H9 (cell line): ENCODE measurements at regions not wholly inside any gene's neighbourhood (a gene's known extent, or its start where the extent isn't known, plus 50 kb on each side); places are given as distances from the start of the nearest gene placed in this dataset.

Experiments
- DNase-seq: peaks from one replicate; pipeline ENCODE4 v3.0.0-alpha.2; 2017
- H2AFZ ChIP-seq: one replicate; pipeline ENCODE4 v1.6.1; 2013; ENCODE audit warnings: mild to moderate bottlenecking, low read length, control low read depth, moderate library complexity
- H2AK5ac ChIP-seq: 2 replicates; pipeline ENCODE4 v1.6.1; 2013; ENCODE audit warnings: low read length, control low read depth, mixed read lengths; ENCODE audit not compliant: insufficient read length
- H2BK120ac ChIP-seq: one replicate; pipeline ENCODE4 v1.6.1; 2013; ENCODE audit warnings: low read depth, mild to moderate bottlenecking, low read length, control low read depth, inconsistent platforms; ENCODE audit not compliant: poor library complexity, severe bottlenecking
- H2BK12ac ChIP-seq: 2 replicates; pipeline ENCODE4 v1.6.1; 2013; ENCODE audit warnings: low read length, control low read depth, mixed read lengths, low read depth; ENCODE audit not compliant: insufficient read length
- H2BK15ac ChIP-seq: 2 replicates; pipeline ENCODE4 v1.6.1; 2013; ENCODE audit warnings: low read depth, low read length, control low read depth
- H2BK20ac ChIP-seq: one replicate; pipeline ENCODE4 v1.6.1; 2013; ENCODE audit warnings: low read depth, mild to moderate bottlenecking, low read length, control low read depth, inconsistent platforms; ENCODE audit not compliant: poor library complexity, severe bottlenecking
- H2BK5ac ChIP-seq: 2 replicates; pipeline ENCODE4 v1.6.1; 2013; ENCODE audit warnings: low read length, control low read depth, mixed read lengths; ENCODE audit not compliant: insufficient read length
- H3K14ac ChIP-seq: 2 replicates; pipeline ENCODE4 v1.6.1; 2013; ENCODE audit warnings: low read length, control low read depth; ENCODE audit not compliant: insufficient read depth
- H3K18ac ChIP-seq: 2 replicates; pipeline ENCODE4 v1.6.1; 2013; ENCODE audit warnings: low read depth, mild to moderate bottlenecking, mixed read lengths, low read length, control low read depth; ENCODE audit not compliant: insufficient read length
- H3K23ac ChIP-seq: 2 replicates; pipeline ENCODE4 v1.6.1; 2013; ENCODE audit warnings: low read length, control low read depth, mixed read lengths, low read depth; ENCODE audit not compliant: insufficient read length
- H3K23me2 ChIP-seq: 2 replicates; pipeline ENCODE4 v1.6.1; 2013; ENCODE audit warnings: low read depth, mild to moderate bottlenecking, mixed read lengths, low read length, control low read depth; ENCODE audit not compliant: insufficient read length, poor library complexity, severe bottlenecking
- H3K27ac ChIP-seq: 2 replicates; pipeline ENCODE4 v1.5.1; 2013; ENCODE audit warnings: low read length, control low read depth, mixed read lengths, low read depth; ENCODE audit not compliant: insufficient read length
- H3K27me3 ChIP-seq: 2 replicates; pipeline ENCODE4 v1.6.1; 2013; ENCODE audit warnings: low read length, control low read depth, inconsistent platforms; ENCODE audit not compliant: insufficient read depth
- H3K4ac ChIP-seq: 2 replicates; pipeline ENCODE4 v1.6.1; 2013; ENCODE audit warnings: low read depth, mild to moderate bottlenecking, control low read depth, inconsistent platforms, low read length, moderate library complexity
- H3K4me1 ChIP-seq: 2 replicates; pipeline ENCODE4 v1.6.1; 2013; ENCODE audit warnings: low read length, control low read depth, inconsistent platforms; ENCODE audit not compliant: insufficient read depth
- H3K4me2 ChIP-seq: 2 replicates; pipeline ENCODE4 v1.6.1; 2013; ENCODE audit warnings: low read length, control low read depth, mixed read lengths; ENCODE audit not compliant: insufficient read length, insufficient read depth
- H3K56ac ChIP-seq: 2 replicates; pipeline ENCODE4 v1.6.1; 2013; ENCODE audit warnings: low read depth, mild to moderate bottlenecking, mixed read lengths, low read length, control low read depth; ENCODE audit not compliant: insufficient read length
- H3K79me1 ChIP-seq: 2 replicates; pipeline ENCODE4 v1.6.1; 2013; ENCODE audit warnings: low read depth, mild to moderate bottlenecking, moderate library complexity, low read length, control low read depth, inconsistent platforms; ENCODE audit not compliant: insufficient read depth, poor library complexity, severe bottlenecking
- H3K79me2 ChIP-seq: 2 replicates; pipeline ENCODE4 v1.6.1; 2013; ENCODE audit warnings: low read length, control low read depth, inconsistent platforms; ENCODE audit not compliant: insufficient read depth
- H3K9ac ChIP-seq: 2 replicates; pipeline ENCODE4 v1.6.1; 2013; ENCODE audit warnings: low read length, control low read depth, mixed read lengths; ENCODE audit not compliant: insufficient read length; ENCODE audit errors: extremely low read depth
- H3K9me3 ChIP-seq: one replicate; pipeline ENCODE4 v1.6.1; 2013; ENCODE audit warnings: low read depth, low read length, inconsistent platforms; ENCODE audit not compliant: control insufficient read depth
- H3T11ph ChIP-seq: one replicate; pipeline ENCODE4 v1.6.1; 2013; ENCODE audit warnings: mild to moderate bottlenecking, low read length, control low read depth, inconsistent platforms
- H4K20me1 ChIP-seq: one replicate; pipeline ENCODE4 v1.6.1; 2013; ENCODE audit not compliant: control insufficient read depth, insufficient read length, insufficient read depth
- H4K5ac ChIP-seq: 2 replicates; pipeline ENCODE4 v1.6.1; 2013; ENCODE audit warnings: low read depth, mild to moderate bottlenecking, mixed read lengths, low read length, control low read depth; ENCODE audit not compliant: insufficient read length
- H4K8ac ChIP-seq: replicated peaks from 2 replicates; pipeline ENCODE4 v1.6.1; 2013; ENCODE audit warnings: low read length, control low read depth, mixed read lengths, low read depth; ENCODE audit not compliant: insufficient read length
- H4K91ac ChIP-seq: 2 replicates; pipeline ENCODE4 v1.6.1; 2013; ENCODE audit warnings: low read depth, mild to moderate bottlenecking, moderate library complexity, mixed read lengths, low read length, control low read depth; ENCODE audit not compliant: insufficient read length
- H3K27ac Mint-ChIP-seq, 3 experiments: 2 replicates in 2 of 3; 3 replicates in 1 of 3; pipeline ENCODE4 v1.8.0; 2020 to 2021; ENCODE audit warnings: mixed read lengths in 3 of 3, mild to moderate bottlenecking in 1 of 3, moderate library complexity in 1 of 3
- H3K27me3 Mint-ChIP-seq: 2 replicates; pipeline ENCODE4 v1.8.0; 2021; ENCODE audit warnings: low read depth, mild to moderate bottlenecking, moderate library complexity, mixed read lengths
- H3K36me3 Mint-ChIP-seq, 3 experiments: 2 replicates in 2 of 3; 3 replicates in 1 of 3; pipeline ENCODE4 v1.8.0; 2020 to 2021; ENCODE audit warnings: low read depth in 3 of 3, mixed read lengths in 3 of 3; ENCODE audit not compliant: insufficient read depth in 1 of 3
- H3K4me1 Mint-ChIP-seq, 2 experiments: 2 replicates each; pipeline ENCODE4 v1.8.0; 2020; ENCODE audit warnings: mixed read lengths in 2 of 2
- H3K4me3 Mint-ChIP-seq, 2 experiments: 2 replicates in 1 of 2; 3 replicates in 1 of 2; pipeline ENCODE4 v1.8.0; 2020 to 2021; ENCODE audit warnings: mild to moderate bottlenecking in 2 of 2, mixed read lengths in 2 of 2, moderate library complexity in 1 of 2
- H3K9me3 Mint-ChIP-seq, 2 experiments: 2 replicates in 1 of 2; 3 replicates in 1 of 2; pipeline ENCODE4 v1.8.0; 2020; ENCODE audit warnings: mild to moderate bottlenecking in 2 of 2, mixed read lengths in 2 of 2, moderate library complexity in 1 of 2
- WGBS: extraction: QIAGEN DNeasy Blood & Tissue Kit; methylation state at CpG from one replicate; pipeline ENCODE4 v1.1.7; 2013; ENCODE audit warnings: missing lambda C conversion rate, low lambda C conversion rate, mixed read lengths; ENCODE audit not compliant: insufficient read length; ENCODE audit errors: extremely low coverage; 5-methylcytosine and 5-hydroxymethylcytosine counted together
- TF ChIP-seq, protein P1 (sequence below): fragments of 200-600 bp; sonication (generic); conservative IDR thresholded peaks from 3 replicates; pipeline ENCODE4 v1.8.0; 2021; ENCODE audit warnings: antibody characterized with exemption, mild to moderate bottlenecking

DNA sequence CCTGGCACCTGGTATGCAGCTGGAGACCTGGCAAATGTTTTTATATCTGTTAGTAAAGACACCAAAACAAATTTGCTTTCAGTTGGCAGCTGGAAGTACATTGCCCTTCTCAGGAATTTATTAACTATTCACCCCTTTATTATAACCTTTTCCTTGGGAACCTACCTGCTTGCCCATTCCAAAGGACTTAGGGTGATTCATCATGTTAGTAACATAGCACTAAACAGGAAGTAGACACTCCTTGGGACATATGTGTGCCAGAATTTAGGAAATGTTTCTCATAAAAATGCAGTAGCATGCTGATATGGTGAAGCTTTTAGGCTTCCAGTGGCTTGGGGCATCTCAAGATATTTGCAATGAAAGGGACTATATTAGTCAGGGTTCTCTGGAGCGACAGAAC, 184.2 kb downstream of the DMAC1 start:
- no CpG with 5 or more reads among the region's 1 CpG for WGBS
- no peak overlapping the region for H2BK12ac ChIP-seq

More for the DNA sequence above, 184.2 kb downstream of the DMAC1 start:
- Histone ChIP-seq H2BK5ac (no peak overlapping the region), H3K4me2 (no peak overlapping the region), H2AK5ac (no peak overlapping the region), H2BK15ac (no peak overlapping the region), H3K23me2 (no peaks in the 10 kb centered on the region), H2BK20ac (no peak overlapping the region), H3K79me1 (no peaks in the 10 kb centered on the region), H3K56ac (no peak overlapping the region), H3K9ac (no peak overlapping the region), H3K18ac (no peak overlapping the region), H4K5ac (no peak overlapping the region), H3K23ac (no peak overlapping the region), H3K27ac (no peak overlapping the region), H4K91ac (no peak overlapping the region), H3K27me3 (no peaks in the 10 kb centered on the region), H2BK120ac (no peak overlapping the region), H4K8ac (no peak overlapping the region), H4K20me1 (no peaks in the 10 kb centered on the region), H3K9me3 (no peaks in the 10 kb centered on the region), H3K4me1 (no peaks in the 10 kb centered on the region), H3T11ph (no peak overlapping the region), H2AFZ (no peak overlapping the region), H3K4ac (no peak overlapping the region), H3K79me2 (no peaks in the 10 kb centered on the region), H3K14ac (no peak overlapping the region)
- no peaks in the 10 kb centered on the region for H3K9me3 Mint-ChIP-seq
- TF ChIP-seq, protein P1, sequence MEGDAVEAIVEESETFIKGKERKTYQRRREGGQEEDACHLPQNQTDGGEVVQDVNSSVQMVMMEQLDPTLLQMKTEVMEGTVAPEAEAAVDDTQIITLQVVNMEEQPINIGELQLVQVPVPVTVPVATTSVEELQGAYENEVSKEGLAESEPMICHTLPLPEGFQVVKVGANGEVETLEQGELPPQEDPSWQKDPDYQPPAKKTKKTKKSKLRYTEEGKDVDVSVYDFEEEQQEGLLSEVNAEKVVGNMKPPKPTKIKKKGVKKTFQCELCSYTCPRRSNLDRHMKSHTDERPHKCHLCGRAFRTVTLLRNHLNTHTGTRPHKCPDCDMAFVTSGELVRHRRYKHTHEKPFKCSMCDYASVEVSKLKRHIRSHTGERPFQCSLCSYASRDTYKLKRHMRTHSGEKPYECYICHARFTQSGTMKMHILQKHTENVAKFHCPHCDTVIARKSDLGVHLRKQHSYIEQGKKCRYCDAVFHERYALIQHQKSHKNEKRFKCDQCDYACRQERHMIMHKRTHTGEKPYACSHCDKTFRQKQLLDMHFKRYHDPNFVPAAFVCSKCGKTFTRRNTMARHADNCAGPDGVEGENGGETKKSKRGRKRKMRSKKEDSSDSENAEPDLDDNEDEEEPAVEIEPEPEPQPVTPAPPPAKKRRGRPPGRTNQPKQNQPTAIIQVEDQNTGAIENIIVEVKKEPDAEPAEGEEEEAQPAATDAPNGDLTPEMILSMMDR: no peak
- no peak overlapping the region for H3K4me3 Mint-ChIP-seq
- no peak overlapping the region for H3K27ac Mint-ChIP-seq
- H3K36me3 Mint-ChIP-seq: no peaks in the 10 kb centered on the region
- peaks cover 2% of the 10 kb centered on the region; the same call in 1 of the 2 replicates for H3K27me3 Mint-ChIP-seq
- no peak for DNase-seq
- H3K4me1 Mint-ChIP-seq: peaks cover 0 to under 1% of the 10 kb centered on the region in 2 experiments; a peak in 1 of 4 replicates
